ENCODE measurements at regions not wholly inside any gene's neighbourhood (a gene's known extent, or its start where the extent isn't known, plus 50 kb on each side); places are given as distances from the start of the nearest gene placed in this dataset.

GRCh38 chr13:69616396-69616795 is 491.2 kb upstream of the ATXN8OS start:
- TF ChIP-seq, protein P1, sequence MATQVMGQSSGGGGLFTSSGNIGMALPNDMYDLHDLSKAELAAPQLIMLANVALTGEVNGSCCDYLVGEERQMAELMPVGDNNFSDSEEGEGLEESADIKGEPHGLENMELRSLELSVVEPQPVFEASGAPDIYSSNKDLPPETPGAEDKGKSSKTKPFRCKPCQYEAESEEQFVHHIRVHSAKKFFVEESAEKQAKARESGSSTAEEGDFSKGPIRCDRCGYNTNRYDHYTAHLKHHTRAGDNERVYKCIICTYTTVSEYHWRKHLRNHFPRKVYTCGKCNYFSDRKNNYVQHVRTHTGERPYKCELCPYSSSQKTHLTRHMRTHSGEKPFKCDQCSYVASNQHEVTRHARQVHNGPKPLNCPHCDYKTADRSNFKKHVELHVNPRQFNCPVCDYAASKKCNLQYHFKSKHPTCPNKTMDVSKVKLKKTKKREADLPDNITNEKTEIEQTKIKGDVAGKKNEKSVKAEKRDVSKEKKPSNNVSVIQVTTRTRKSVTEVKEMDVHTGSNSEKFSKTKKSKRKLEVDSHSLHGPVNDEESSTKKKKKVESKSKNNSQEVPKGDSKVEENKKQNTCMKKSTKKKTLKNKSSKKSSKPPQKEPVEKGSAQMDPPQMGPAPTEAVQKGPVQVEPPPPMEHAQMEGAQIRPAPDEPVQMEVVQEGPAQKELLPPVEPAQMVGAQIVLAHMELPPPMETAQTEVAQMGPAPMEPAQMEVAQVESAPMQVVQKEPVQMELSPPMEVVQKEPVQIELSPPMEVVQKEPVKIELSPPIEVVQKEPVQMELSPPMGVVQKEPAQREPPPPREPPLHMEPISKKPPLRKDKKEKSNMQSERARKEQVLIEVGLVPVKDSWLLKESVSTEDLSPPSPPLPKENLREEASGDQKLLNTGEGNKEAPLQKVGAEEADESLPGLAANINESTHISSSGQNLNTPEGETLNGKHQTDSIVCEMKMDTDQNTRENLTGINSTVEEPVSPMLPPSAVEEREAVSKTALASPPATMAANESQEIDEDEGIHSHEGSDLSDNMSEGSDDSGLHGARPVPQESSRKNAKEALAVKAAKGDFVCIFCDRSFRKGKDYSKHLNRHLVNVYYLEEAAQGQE (tag by site-specific recombination; IDR thresholded peaks at IDR 0.05), result no peak
- TF ChIP-seq CTCF (tag by site-specific recombination; IDR thresholded peaks at IDR 0.05) (no peak), ZNF585B (tag by site-specific recombination; IDR thresholded peaks at IDR 0.05) (no peak), ZSCAN5A (tag by site-specific recombination; IDR thresholded peaks at IDR 0.05) (no peak), ZNF24 (tag by site-specific recombination; IDR thresholded peaks at IDR 0.05) (no peak), ZNF626 (tag by site-specific recombination; IDR thresholded peaks at IDR 0.05) (no peak), ATF2 (tag by site-specific recombination; IDR thresholded peaks at IDR 0.05; ENCODE audit: low read depth) (no peak)
- TF ChIP-seq, protein P2, sequence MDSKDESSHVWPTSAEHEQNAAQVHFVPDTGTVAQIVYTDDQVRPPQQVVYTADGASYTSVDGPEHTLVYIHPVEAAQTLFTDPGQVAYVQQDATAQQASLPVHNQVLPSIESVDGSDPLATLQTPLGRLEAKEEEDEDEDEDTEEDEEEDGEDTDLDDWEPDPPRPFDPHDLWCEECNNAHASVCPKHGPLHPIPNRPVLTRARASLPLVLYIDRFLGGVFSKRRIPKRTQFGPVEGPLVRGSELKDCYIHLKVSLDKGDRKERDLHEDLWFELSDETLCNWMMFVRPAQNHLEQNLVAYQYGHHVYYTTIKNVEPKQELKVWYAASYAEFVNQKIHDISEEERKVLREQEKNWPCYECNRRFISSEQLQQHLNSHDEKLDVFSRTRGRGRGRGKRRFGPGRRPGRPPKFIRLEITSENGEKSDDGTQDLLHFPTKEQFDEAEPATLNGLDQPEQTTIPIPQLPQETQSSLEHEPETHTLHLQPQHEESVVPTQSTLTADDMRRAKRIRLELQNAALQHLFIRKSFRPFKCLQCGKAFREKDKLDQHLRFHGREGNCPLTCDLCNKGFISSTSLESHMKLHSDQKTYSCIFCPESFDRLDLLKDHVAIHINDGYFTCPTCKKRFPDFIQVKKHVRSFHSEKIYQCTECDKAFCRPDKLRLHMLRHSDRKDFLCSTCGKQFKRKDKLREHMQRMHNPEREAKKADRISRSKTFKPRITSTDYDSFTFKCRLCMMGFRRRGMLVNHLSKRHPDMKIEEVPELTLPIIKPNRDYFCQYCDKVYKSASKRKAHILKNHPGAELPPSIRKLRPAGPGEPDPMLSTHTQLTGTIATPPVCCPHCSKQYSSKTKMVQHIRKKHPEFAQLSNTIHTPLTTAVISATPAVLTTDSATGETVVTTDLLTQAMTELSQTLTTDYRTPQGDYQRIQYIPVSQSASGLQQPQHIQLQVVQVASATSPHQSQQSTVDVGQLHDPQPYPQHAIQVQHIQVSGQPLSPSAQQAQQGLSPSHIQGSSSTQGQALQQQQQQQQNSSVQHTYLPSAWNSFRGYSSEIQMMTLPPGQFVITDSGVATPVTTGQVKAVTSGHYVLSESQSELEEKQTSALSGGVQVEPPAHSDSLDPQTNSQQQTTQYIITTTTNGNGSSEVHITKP (tag by site-specific recombination; IDR thresholded peaks at IDR 0.05), result no peak
- TF ChIP-seq, protein P3, sequence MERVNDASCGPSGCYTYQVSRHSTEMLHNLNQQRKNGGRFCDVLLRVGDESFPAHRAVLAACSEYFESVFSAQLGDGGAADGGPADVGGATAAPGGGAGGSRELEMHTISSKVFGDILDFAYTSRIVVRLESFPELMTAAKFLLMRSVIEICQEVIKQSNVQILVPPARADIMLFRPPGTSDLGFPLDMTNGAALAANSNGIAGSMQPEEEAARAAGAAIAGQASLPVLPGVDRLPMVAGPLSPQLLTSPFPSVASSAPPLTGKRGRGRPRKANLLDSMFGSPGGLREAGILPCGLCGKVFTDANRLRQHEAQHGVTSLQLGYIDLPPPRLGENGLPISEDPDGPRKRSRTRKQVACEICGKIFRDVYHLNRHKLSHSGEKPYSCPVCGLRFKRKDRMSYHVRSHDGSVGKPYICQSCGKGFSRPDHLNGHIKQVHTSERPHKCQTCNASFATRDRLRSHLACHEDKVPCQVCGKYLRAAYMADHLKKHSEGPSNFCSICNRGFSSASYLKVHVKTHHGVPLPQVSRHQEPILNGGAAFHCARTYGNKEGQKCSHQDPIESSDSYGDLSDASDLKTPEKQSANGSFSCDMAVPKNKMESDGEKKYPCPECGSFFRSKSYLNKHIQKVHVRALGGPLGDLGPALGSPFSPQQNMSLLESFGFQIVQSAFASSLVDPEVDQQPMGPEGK (tag by site-specific recombination; IDR thresholded peaks at IDR 0.05), result no peak
